ENCODE measurements at regions not wholly inside any gene's neighbourhood (a gene's known extent, or its start where the extent isn't known, plus 50 kb on each side); places are given as distances from the start of the nearest gene placed in this dataset.

DNA sequence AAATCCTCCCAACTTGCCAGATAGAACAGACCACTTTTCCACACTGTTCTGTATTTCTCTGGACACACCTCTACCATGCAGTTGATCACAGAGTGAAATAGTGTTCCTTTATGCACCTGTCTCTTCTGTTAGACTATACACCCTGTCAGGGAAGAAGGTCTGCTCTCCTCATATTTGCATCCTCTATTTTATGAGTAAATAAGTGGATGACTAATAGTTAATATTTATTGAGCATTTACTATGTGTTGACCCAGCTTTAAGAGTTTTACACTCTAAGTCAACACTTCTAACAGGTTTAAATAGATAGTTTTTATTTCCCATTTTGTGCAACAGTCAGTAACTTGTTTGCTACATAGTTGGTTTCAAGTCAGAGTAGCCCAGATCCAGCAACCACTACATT is 452.8 kb upstream of the MPDZ start:
- TF ChIP-seq RAD21 (IDR thresholded peaks at IDR 0.05; ENCODE audit: low read depth) (no peak), YY1 (IDR thresholded peaks at IDR 0.05; ENCODE audit: low read depth) (no peak), TAF1 (IDR thresholded peaks at IDR 0.05; ENCODE audit: low read depth) (no peak), TEAD4 (IDR thresholded peaks at IDR 0.05) (no peak), REST (IDR thresholded peaks at IDR 0.05; ENCODE audit: low read depth) (no peak), CEBPB (IDR thresholded peaks at IDR 0.05) (no peak)
- TF ChIP-seq, protein P1, sequence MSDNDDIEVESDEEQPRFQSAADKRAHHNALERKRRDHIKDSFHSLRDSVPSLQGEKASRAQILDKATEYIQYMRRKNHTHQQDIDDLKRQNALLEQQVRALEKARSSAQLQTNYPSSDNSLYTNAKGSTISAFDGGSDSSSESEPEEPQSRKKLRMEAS (IDR thresholded peaks at IDR 0.05) = no peak
